ENCODE measurements at regions not wholly inside any gene's neighbourhood (a gene's known extent, or its start where the extent isn't known, plus 50 kb on each side); places are given as distances from the start of the nearest gene placed in this dataset.

- TF ChIP-seq CTCF (IDR thresholded peaks at IDR 0.05) = no peak
- no peak for TF ChIP-seq POLR2A (IDR thresholded peaks at IDR 0.05)
Observed at GRCh38 chr2:185531721-185532120, 206.9 kb upstream of the FSIP2 start.

Measured in body of pancreas (tissue), 4 donors.